ENCODE measurements at regions not wholly inside any gene's neighbourhood (a gene's known extent, or its start where the extent isn't known, plus 50 kb on each side); places are given as distances from the start of the nearest gene placed in this dataset.

DNA sequence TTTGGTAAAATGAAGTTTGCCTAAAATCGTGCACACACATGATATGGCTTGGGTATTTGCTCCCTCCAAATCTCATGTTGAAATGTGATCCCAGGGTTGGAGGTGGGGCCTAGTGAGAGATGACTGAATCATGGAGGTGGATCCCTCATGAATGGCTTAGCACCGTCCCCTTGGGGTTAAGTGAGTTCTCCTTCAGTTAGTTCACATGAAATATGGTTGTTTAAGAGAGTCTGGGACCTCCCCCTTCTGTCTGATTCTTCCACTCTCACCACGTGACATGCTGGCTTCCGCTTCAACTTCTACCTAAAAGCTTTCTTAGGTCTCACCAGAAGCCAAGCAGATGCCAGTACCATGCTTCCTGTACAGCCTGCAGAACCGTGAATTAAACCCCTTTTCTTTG lies 58.4 kb downstream of the SIPA1L2 start:
- no peak for TF ChIP-seq CTCF (IDR thresholded peaks at IDR 0.05)
- TF ChIP-seq POLR2A (IDR thresholded peaks at IDR 0.05): no peak
- no peak for TF ChIP-seq POLR2AphosphoS5 (IDR thresholded peaks at IDR 0.05)
